Natural killer cell (primary cell): ENCODE measurements at regions not wholly inside any gene's neighbourhood (a gene's known extent, or its start where the extent isn't known, plus 50 kb on each side); places are given as distances from the start of the nearest gene placed in this dataset.

ENCODE experiments used
- ATAC-seq, 3 donors: fragments of 150-1000 bp in 2 of 3; fragments of 200-7000 bp in 1 of 3; cut with Tn5 transposase; 1 replicate in 1 of 3; 2 replicates in 2 of 3; pipeline ENCODE4 v1.10.0; 2021; ENCODE audit warnings: mild to moderate bottlenecking in 2 of 3, moderate library complexity in 2 of 3
- DNase-seq, 2 donors: peaks; one replicate each; pipeline versions ENCODE4 v3.0.0 to v3.0.0-alpha.2; 2013 to 2021; ENCODE audit warnings: mixed read lengths in 1 of 2
- H3K27ac ChIP-seq: one replicate; pipeline ENCODE4 v1.5.1; 2013; ENCODE audit warnings: mild to moderate bottlenecking, low read length
- H3K27me3 ChIP-seq: one replicate; pipeline ENCODE4 v1.6.1; 2013; ENCODE audit warnings: low read length; ENCODE audit not compliant: control insufficient read depth, insufficient read depth
- H3K36me3 ChIP-seq: one replicate; pipeline ENCODE4 v1.6.1; 2013; ENCODE audit warnings: low read length; ENCODE audit not compliant: control insufficient read depth, insufficient read depth
- H3K4me1 ChIP-seq: one replicate; pipeline ENCODE4 v1.6.1; 2013; ENCODE audit warnings: low read length; ENCODE audit not compliant: control insufficient read depth, insufficient read depth
- H3K4me3 ChIP-seq: one replicate; pipeline ENCODE4 v1.5.1; 2013; ENCODE audit warnings: low read length
- H3K9me3 ChIP-seq: one replicate; pipeline ENCODE4 v1.6.1; 2013; ENCODE audit warnings: low read length; ENCODE audit not compliant: control insufficient read depth, insufficient read depth
- H3K27ac Mint-ChIP-seq, 2 donors: one replicate each; pipeline ENCODE4 v1.8.0; 2022; ENCODE audit warnings: mild to moderate bottlenecking in 2 of 2, mixed read lengths in 2 of 2, moderate library complexity in 1 of 2
- H3K27me3 Mint-ChIP-seq, 2 donors: one replicate each; pipeline ENCODE4 v1.8.0; 2022; ENCODE audit warnings: low read depth in 2 of 2, mixed read lengths in 2 of 2
- H3K36me3 Mint-ChIP-seq: one replicate; pipeline ENCODE4 v1.8.0; 2022; ENCODE audit warnings: mixed read lengths
- H3K4me1 Mint-ChIP-seq, 2 donors: one replicate each; pipeline ENCODE4 v1.8.0; 2022; ENCODE audit warnings: mixed read lengths in 2 of 2
- H3K4me3 Mint-ChIP-seq: one replicate; pipeline ENCODE4 v1.8.0; 2022; ENCODE audit warnings: mild to moderate bottlenecking, moderate library complexity, mixed read lengths
- H3K9me3 Mint-ChIP-seq, 2 donors: one replicate each; pipeline ENCODE4 v1.8.0; 2022; ENCODE audit warnings: mixed read lengths in 2 of 2
- WGBS: methylation state at CpG from one replicate; pipeline ENCODE4 v1.1.7; 2013; ENCODE audit warnings: missing lambda C conversion rate; ENCODE audit not compliant: insufficient coverage; 5-methylcytosine and 5-hydroxymethylcytosine counted together
- intact Hi-C: fragments of 100-400 bp; cut with micrococcal nuclease; formaldehyde crosslinking; loops from one replicate; pipeline ENCODE4 v1.14.2; 2022
- TF ChIP-seq, protein P1 (sequence below): fragments of 200-600 bp; IDR thresholded peaks from one replicate; pipeline ENCODE4 v1.8.0; 2022; ENCODE audit warnings: antibody characterized with exemption

DNA sequence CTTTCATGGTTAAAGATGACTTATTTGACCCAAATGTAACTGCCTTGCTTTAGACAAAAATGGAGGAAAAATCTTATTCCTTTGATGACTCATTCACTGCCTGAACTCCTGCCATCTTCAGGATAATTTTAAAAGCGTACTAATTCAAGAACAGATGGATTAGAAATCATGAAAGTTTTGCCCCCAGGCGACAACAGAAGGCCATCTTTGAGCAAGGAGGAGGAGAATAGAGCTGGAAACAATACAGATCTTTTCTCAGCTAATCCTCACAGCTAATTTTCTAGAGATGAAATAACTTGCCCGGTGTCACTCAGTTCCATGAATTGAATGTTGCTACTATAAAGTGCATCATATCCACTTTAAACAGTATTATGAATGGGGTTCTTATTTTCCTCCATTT is 324.7 kb upstream of the RARB start:
- H3K27me3 Mint-ChIP-seq = no peaks in the 10 kb centered on the region

DNA sequence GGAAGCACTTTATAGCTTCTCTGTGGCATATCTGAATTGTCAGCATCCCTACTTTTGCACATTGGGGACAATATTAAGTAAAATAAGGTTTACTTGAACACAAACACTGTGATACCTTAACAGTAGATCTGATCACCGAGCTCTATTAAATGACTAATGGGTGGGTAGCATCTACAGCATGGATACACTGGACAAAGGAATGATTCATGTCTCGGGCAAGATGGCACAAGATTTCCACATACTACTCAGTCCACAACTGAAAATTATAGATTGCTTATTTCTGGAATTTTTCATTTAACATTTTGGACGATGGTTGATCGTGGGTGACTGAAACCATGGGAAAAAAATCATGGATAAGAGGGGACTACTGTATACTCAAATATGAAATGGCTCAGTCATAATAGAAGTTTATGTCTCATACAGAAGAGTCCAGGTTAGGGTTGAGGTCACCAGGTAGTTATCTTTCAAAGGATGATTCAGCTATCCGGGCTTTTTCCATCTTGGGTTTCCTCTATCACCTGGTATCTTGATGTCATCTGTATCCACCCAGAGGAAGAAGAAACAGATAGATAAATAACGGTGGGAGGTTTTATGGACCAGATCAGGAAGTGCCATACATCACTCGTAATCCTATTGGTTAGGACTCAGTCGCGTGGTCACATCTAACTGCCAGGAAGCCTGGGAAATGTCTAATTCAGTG is 320.0 kb upstream of the RARB start:
- intact Hi-C loops = no loop called here

More for the DNA sequence above, 324.7 kb upstream of the RARB start:
- DNase-seq = no peak
- no peak overlapping the region for H3K27ac Mint-ChIP-seq
- 83% methylated on average over 2 of the region's 3 CpGs for WGBS
- TF ChIP-seq, protein P1, sequence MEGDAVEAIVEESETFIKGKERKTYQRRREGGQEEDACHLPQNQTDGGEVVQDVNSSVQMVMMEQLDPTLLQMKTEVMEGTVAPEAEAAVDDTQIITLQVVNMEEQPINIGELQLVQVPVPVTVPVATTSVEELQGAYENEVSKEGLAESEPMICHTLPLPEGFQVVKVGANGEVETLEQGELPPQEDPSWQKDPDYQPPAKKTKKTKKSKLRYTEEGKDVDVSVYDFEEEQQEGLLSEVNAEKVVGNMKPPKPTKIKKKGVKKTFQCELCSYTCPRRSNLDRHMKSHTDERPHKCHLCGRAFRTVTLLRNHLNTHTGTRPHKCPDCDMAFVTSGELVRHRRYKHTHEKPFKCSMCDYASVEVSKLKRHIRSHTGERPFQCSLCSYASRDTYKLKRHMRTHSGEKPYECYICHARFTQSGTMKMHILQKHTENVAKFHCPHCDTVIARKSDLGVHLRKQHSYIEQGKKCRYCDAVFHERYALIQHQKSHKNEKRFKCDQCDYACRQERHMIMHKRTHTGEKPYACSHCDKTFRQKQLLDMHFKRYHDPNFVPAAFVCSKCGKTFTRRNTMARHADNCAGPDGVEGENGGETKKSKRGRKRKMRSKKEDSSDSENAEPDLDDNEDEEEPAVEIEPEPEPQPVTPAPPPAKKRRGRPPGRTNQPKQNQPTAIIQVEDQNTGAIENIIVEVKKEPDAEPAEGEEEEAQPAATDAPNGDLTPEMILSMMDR = no peak
- H3K36me3 ChIP-seq = no peaks in the 10 kb centered on the region
- ATAC-seq = no peak
- no peaks in the 10 kb centered on the region for H3K36me3 Mint-ChIP-seq
- no peaks in the 10 kb centered on the region for H3K4me1 ChIP-seq
- no peak overlapping the region for H3K4me3 ChIP-seq
- no peak overlapping the region for H3K4me3 Mint-ChIP-seq
- H3K9me3 ChIP-seq = no peaks in the 10 kb centered on the region
- no peak overlapping the region for H3K27ac ChIP-seq
- H3K9me3 Mint-ChIP-seq = no peaks in the 10 kb centered on the region
- H3K4me1 Mint-ChIP-seq = no peaks in the 10 kb centered on the region
- intact Hi-C loops = no loop called here
- H3K27me3 ChIP-seq = no peaks in the 10 kb centered on the region

DNA sequence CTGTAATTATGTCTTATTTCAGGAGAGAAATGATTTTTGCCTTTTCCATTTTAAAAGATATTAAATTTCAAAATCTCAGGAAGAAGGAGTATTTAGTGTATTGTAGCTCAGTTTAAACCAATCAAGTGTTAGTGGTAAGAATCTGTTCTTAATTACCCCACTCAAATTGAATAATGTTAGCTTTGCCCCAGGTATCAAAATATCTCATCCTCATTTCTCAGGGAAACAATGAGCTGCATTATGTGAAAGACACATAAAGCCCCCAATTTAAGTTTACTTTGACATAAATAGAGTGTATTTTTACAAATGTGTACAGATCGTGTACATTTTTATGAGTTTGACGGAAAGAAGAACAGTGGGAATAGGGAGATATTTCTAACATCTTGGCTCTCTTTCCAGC is 317.4 kb upstream of the RARB start:
- no peaks in the 10 kb centered on the region for H3K9me3 Mint-ChIP-seq
- H3K4me1 ChIP-seq = no peaks in the 10 kb centered on the region
- no peaks in the 10 kb centered on the region for H3K27me3 ChIP-seq
- ATAC-seq (no peak), DNase-seq (no peak)
- intact Hi-C loops = no loop called here
- no peak overlapping the region for H3K4me3 Mint-ChIP-seq
- H3K27ac ChIP-seq = no peak overlapping the region
- H3K36me3 Mint-ChIP-seq = no peaks in the 10 kb centered on the region
- no peaks in the 10 kb centered on the region for H3K36me3 ChIP-seq
- 100% methylated on average over 2 of the region's 2 CpGs for WGBS
- no peak overlapping the region for H3K4me3 ChIP-seq
- H3K27ac Mint-ChIP-seq = no peak overlapping the region
- peaks cover 0 to 5% of the 10 kb centered on the region in 2 donors for H3K27me3 Mint-ChIP-seq
- TF ChIP-seq, protein P1 = no peak
- H3K4me1 Mint-ChIP-seq = no peaks in the 10 kb centered on the region
- no peaks in the 10 kb centered on the region for H3K9me3 ChIP-seq

More for the DNA sequence above, 320.0 kb upstream of the RARB start:
- Mint-ChIP-seq H3K36me3 (no peaks in the 10 kb centered on the region), H3K9me3 (no peaks in the 10 kb centered on the region), H3K4me3 (no peak overlapping the region), H3K27ac (no peak overlapping the region), H3K4me1 (no peaks in the 10 kb centered on the region), H3K27me3 (no peaks in the 10 kb centered on the region)
- ATAC-seq = no peak
- no peaks in the 10 kb centered on the region for H3K27me3 ChIP-seq
- no peak overlapping the region for H3K4me3 ChIP-seq
- WGBS = 87% methylated on average over 9 of the region's 9 CpGs
- no peaks in the 10 kb centered on the region for H3K36me3 ChIP-seq
- no peak for DNase-seq
- H3K4me1 ChIP-seq = no peaks in the 10 kb centered on the region
- H3K27ac ChIP-seq = no peak overlapping the region
- TF ChIP-seq, protein P1 = no peak
- H3K9me3 ChIP-seq = no peaks in the 10 kb centered on the region

DNA sequence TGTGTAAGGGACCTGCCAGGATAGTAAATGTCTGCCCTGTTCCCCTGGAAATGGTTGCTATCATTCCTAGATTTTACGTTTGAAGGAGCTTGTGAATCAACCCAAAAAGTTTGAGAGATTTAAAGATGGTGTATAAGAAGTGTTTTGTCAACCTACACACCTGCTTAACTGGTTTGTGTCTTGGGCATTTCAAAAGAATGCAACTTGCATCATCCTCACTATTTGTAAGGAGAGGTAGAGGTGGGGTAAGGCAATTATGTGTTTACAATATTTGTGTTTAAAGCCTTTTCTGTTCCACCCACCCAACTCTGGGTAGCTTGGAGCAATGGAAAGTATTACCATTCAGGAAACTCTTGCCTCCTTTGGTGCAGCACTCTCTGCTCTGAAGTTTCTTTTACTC is 314.2 kb upstream of the RARB start:
- intact Hi-C loops = no loop called here
- Histone ChIP-seq H3K36me3 (no peaks in the 10 kb centered on the region), H3K4me3 (no peak overlapping the region), H3K27ac (no peak overlapping the region), H3K4me1 (no peaks in the 10 kb centered on the region), H3K27me3 (no peaks in the 10 kb centered on the region), H3K9me3 (no peaks in the 10 kb centered on the region)
- Mint-ChIP-seq H3K27ac (no peak overlapping the region), H3K9me3 (no peaks in the 10 kb centered on the region), H3K4me3 (no peak overlapping the region), H3K27me3 (peaks cover 0 to 5% of the 10 kb centered on the region in 2 donors), H3K36me3 (no peaks in the 10 kb centered on the region), H3K4me1 (no peaks in the 10 kb centered on the region)
- no peak for DNase-seq
- TF ChIP-seq, protein P1 = no peak
- WGBS = 67% methylated on average over 1 of the region's 1 CpG
- no peak for ATAC-seq
